ENCODE measurements at regions not wholly inside any gene's neighbourhood (a gene's known extent, or its start where the extent isn't known, plus 50 kb on each side); places are given as distances from the start of the nearest gene placed in this dataset.

- TF ChIP-seq CTCF (IDR thresholded peaks at IDR 0.05) (no peak), POLR2A (IDR thresholded peaks at IDR 0.05) (no peak)
Measured at GRCh38 chr10:29774475-29774874, 139.7 kb upstream of the SVIL start.

Data from adrenal gland (tissue), 5 donors.